H1 (cell line): ENCODE measurements at regions not wholly inside any gene's neighbourhood (a gene's known extent, or its start where the extent isn't known, plus 50 kb on each side); places are given as distances from the start of the nearest gene placed in this dataset.

Experiments used
- BRCA1 ChIP-seq: IDR thresholded peaks from 2 replicates; pipeline ENCODE4 v1.6.1; 2012; ENCODE audit warnings: low read depth, low read length, improper control_type of control experiment
- CEBPB ChIP-seq: IDR thresholded peaks from 2 replicates; pipeline ENCODE4 v1.6.1; 2012; ENCODE audit warnings: low read depth, low read length
- CTCF ChIP-seq, 3 experiments: IDR thresholded peaks; 1 replicate in 2 of 3; 2 replicates in 1 of 3; pipeline versions ENCODE4 v1.5.1 to v1.6.1; 2011; ENCODE audit warnings: low read length in 3 of 3, mild to moderate bottlenecking in 3 of 3, inconsistent platforms in 2 of 3, low read depth in 1 of 3, moderate library complexity in 1 of 3; ENCODE audit not compliant: insufficient read depth in 1 of 3; ENCODE audit errors: control extremely low read depth in 1 of 3
- EP300 ChIP-seq, 2 experiments: IDR thresholded peaks; 1 replicate in 1 of 2; 2 replicates in 1 of 2; pipeline ENCODE4 v1.6.1; 2011 to 2012; ENCODE audit warnings: low read depth in 2 of 2, low read length in 2 of 2, mild to moderate bottlenecking in 2 of 2, borderline replicate concordance in 1 of 2, inconsistent platforms in 1 of 2, moderate library complexity in 1 of 2
- SIRT6 ChIP-seq: IDR thresholded peaks from one replicate; pipeline ENCODE4 v1.7.1; 2012; ENCODE audit warnings: low read length, inconsistent platforms
- TCF12 ChIP-seq: IDR thresholded peaks from 2 replicates; pipeline ENCODE4 v1.6.1; 2011; ENCODE audit warnings: low read depth, mild to moderate bottlenecking, low read length
- TF ChIP-seq, protein P1 (sequence below): IDR thresholded peaks from 2 replicates; pipeline ENCODE4 v1.6.1; 2012; ENCODE audit warnings: low read length, inconsistent platforms

- TF ChIP-seq CTCF (IDR thresholded peaks at IDR 0.05; ENCODE audit: control extremely low read depth in 1 of 3, insufficient read depth in 1 of 3, low read depth in 1 of 3, low read length in 3 of 3): no peak
- no peak for TF ChIP-seq SIRT6
- TF ChIP-seq EP300 (IDR thresholded peaks at IDR 0.05; ENCODE audit: borderline replicate concordance in 1 of 2, low read depth in 2 of 2, low read length in 2 of 2): no peak
- TF ChIP-seq CEBPB: no peak
- TF ChIP-seq, protein P1, sequence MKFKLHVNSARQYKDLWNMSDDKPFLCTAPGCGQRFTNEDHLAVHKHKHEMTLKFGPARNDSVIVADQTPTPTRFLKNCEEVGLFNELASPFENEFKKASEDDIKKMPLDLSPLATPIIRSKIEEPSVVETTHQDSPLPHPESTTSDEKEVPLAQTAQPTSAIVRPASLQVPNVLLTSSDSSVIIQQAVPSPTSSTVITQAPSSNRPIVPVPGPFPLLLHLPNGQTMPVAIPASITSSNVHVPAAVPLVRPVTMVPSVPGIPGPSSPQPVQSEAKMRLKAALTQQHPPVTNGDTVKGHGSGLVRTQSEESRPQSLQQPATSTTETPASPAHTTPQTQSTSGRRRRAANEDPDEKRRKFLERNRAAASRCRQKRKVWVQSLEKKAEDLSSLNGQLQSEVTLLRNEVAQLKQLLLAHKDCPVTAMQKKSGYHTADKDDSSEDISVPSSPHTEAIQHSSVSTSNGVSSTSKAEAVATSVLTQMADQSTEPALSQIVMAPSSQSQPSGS: no peak
- TF ChIP-seq BRCA1: no peak
- no peak for TF ChIP-seq TCF12
Observed at GRCh38 chr2:226426292-226426736, 373.3 kb downstream of the IRS1 start.
